ENCODE measurements at regions not wholly inside any gene's neighbourhood (a gene's known extent, or its start where the extent isn't known, plus 50 kb on each side); places are given as distances from the start of the nearest gene placed in this dataset.

- no peak overlapping the region for H3K4me3 ChIP-seq
- H3K9me3 ChIP-seq: no peaks in the 10 kb centered on the region
- TF ChIP-seq CTCF (IDR thresholded peaks at IDR 0.05): no peak
- no peaks in the 10 kb centered on the region for H3K4me1 ChIP-seq
- H3K36me3 ChIP-seq: no peaks in the 10 kb centered on the region
- no peak for DNase-seq (ENCODE audit: low spot score)
- no peak overlapping the region for H3K27ac ChIP-seq
- no peaks in the 10 kb centered on the region for H3K27me3 ChIP-seq
These were observed 158.5 kb upstream of the RTL1 start for GRCh38 chr14:101062065-101062450.

- Histone ChIP-seq H3K4me1 (no peaks in the 10 kb centered on the region), H3K4me3 (no peak overlapping the region), H3K9me3 (no peaks in the 10 kb centered on the region), H3K36me3 (no peaks in the 10 kb centered on the region), H3K27ac (no peak overlapping the region), H3K27me3 (no peaks in the 10 kb centered on the region)
- no peak for TF ChIP-seq CTCF (IDR thresholded peaks at IDR 0.05)
- DNase-seq (ENCODE audit: low spot score): no peak
These were observed 159.1 kb upstream of the RTL1 start for GRCh38 chr14:101062601-101063000.

GRCh38 chr14:101063121-101063520 is 159.6 kb upstream of the RTL1 start:
- Histone ChIP-seq H3K36me3 (no peaks in the 10 kb centered on the region), H3K4me3 (no peak overlapping the region), H3K27ac (no peak overlapping the region), H3K4me1 (no peaks in the 10 kb centered on the region), H3K27me3 (no peaks in the 10 kb centered on the region), H3K9me3 (no peaks in the 10 kb centered on the region)
- DNase-seq (ENCODE audit: low spot score): no peak
- no peak for TF ChIP-seq CTCF (IDR thresholded peaks at IDR 0.05)

- Histone ChIP-seq H3K4me1 (no peaks in the 10 kb centered on the region), H3K27ac (no peak overlapping the region), H3K4me3 (no peak overlapping the region), H3K9me3 (no peaks in the 10 kb centered on the region), H3K27me3 (no peaks in the 10 kb centered on the region), H3K36me3 (no peaks in the 10 kb centered on the region)
- no peak for DNase-seq (ENCODE audit: low spot score)
- TF ChIP-seq CTCF (IDR thresholded peaks at IDR 0.05): no peak
These were observed 160.7 kb upstream of the RTL1 start for GRCh38 chr14:101064121-101064661.

- Histone ChIP-seq H3K9me3 (no peaks in the 10 kb centered on the region), H3K27ac (no peak overlapping the region), H3K4me1 (no peaks in the 10 kb centered on the region), H3K27me3 (no peaks in the 10 kb centered on the region), H3K36me3 (no peaks in the 10 kb centered on the region), H3K4me3 (no peak overlapping the region)
- DNase-seq (ENCODE audit: low spot score): no peak
- no peak for TF ChIP-seq CTCF (IDR thresholded peaks at IDR 0.05)
These were observed 161.2 kb upstream of the RTL1 start for GRCh38 chr14:101064718-101065117.

GRCh38 chr14:101065246-101065645 is 161.7 kb upstream of the RTL1 start:
- TF ChIP-seq CTCF (IDR thresholded peaks at IDR 0.05): no peak
- Histone ChIP-seq H3K4me1 (no peaks in the 10 kb centered on the region), H3K27ac (no peak overlapping the region), H3K27me3 (no peaks in the 10 kb centered on the region), H3K36me3 (no peaks in the 10 kb centered on the region), H3K9me3 (no peaks in the 10 kb centered on the region), H3K4me3 (no peak overlapping the region)
- no peak for DNase-seq (ENCODE audit: low spot score)

All from right atrium auricular region (tissue), 2 donors.